ENCODE measurements at regions not wholly inside any gene's neighbourhood (a gene's known extent, or its start where the extent isn't known, plus 50 kb on each side); places are given as distances from the start of the nearest gene placed in this dataset.

DNA sequence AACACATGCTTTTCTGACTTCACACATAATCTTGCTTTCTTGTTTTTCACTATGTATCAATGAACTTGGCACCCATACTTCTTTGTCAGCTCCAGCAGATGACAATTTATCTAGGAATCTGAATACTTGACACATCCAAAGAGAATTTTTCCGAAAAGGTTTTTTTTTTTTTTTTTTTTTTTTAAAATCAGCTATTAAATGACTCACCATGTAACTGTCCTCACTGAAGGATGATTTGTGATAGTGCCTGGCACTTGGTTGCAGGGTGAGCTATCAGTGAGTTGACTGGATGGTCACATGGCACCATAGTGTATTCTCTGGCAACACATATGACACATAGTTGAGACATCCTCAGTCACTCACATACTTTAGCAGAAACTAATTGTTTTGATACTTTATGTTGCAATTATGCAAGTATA lies 133.4 kb upstream of the E2F8 start:
- no peak overlapping the region for H3K27ac ChIP-seq (ENCODE audit: low read depth)
- no peak overlapping the region for H3K4me3 ChIP-seq
- DNase-seq (ENCODE audit: low spot score) (no peak), ATAC-seq (no peak)
- H3K9me2 ChIP-seq (ENCODE audit: insufficient read depth), result peaks cover 8% of the 10 kb centered on the region; the same call in 1 of the 2 replicates
- no peaks in the 10 kb centered on the region for H4K20me1 ChIP-seq (replicated peaks; ENCODE audit: insufficient read depth)
- TF ChIP-seq, protein P1, sequence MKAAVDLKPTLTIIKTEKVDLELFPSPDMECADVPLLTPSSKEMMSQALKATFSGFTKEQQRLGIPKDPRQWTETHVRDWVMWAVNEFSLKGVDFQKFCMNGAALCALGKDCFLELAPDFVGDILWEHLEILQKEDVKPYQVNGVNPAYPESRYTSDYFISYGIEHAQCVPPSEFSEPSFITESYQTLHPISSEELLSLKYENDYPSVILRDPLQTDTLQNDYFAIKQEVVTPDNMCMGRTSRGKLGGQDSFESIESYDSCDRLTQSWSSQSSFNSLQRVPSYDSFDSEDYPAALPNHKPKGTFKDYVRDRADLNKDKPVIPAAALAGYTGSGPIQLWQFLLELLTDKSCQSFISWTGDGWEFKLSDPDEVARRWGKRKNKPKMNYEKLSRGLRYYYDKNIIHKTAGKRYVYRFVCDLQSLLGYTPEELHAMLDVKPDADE (IDR thresholded peaks at IDR 0.05), result no peak
- no peak for TF ChIP-seq ZNF331 (CRISPR knock-in tag; IDR thresholded peaks at IDR 0.05; ENCODE audit: low read depth)
- TF ChIP-seq, protein P2, sequence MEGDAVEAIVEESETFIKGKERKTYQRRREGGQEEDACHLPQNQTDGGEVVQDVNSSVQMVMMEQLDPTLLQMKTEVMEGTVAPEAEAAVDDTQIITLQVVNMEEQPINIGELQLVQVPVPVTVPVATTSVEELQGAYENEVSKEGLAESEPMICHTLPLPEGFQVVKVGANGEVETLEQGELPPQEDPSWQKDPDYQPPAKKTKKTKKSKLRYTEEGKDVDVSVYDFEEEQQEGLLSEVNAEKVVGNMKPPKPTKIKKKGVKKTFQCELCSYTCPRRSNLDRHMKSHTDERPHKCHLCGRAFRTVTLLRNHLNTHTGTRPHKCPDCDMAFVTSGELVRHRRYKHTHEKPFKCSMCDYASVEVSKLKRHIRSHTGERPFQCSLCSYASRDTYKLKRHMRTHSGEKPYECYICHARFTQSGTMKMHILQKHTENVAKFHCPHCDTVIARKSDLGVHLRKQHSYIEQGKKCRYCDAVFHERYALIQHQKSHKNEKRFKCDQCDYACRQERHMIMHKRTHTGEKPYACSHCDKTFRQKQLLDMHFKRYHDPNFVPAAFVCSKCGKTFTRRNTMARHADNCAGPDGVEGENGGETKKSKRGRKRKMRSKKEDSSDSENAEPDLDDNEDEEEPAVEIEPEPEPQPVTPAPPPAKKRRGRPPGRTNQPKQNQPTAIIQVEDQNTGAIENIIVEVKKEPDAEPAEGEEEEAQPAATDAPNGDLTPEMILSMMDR (conservative IDR thresholded peaks at IDR 0.05; ENCODE audit: low read depth in 2 of 2), result no peak
- no peak for TF ChIP-seq POLR2AphosphoS5 (IDR thresholded peaks at IDR 0.05; ENCODE audit: low read depth)
- TF ChIP-seq, protein P3, sequence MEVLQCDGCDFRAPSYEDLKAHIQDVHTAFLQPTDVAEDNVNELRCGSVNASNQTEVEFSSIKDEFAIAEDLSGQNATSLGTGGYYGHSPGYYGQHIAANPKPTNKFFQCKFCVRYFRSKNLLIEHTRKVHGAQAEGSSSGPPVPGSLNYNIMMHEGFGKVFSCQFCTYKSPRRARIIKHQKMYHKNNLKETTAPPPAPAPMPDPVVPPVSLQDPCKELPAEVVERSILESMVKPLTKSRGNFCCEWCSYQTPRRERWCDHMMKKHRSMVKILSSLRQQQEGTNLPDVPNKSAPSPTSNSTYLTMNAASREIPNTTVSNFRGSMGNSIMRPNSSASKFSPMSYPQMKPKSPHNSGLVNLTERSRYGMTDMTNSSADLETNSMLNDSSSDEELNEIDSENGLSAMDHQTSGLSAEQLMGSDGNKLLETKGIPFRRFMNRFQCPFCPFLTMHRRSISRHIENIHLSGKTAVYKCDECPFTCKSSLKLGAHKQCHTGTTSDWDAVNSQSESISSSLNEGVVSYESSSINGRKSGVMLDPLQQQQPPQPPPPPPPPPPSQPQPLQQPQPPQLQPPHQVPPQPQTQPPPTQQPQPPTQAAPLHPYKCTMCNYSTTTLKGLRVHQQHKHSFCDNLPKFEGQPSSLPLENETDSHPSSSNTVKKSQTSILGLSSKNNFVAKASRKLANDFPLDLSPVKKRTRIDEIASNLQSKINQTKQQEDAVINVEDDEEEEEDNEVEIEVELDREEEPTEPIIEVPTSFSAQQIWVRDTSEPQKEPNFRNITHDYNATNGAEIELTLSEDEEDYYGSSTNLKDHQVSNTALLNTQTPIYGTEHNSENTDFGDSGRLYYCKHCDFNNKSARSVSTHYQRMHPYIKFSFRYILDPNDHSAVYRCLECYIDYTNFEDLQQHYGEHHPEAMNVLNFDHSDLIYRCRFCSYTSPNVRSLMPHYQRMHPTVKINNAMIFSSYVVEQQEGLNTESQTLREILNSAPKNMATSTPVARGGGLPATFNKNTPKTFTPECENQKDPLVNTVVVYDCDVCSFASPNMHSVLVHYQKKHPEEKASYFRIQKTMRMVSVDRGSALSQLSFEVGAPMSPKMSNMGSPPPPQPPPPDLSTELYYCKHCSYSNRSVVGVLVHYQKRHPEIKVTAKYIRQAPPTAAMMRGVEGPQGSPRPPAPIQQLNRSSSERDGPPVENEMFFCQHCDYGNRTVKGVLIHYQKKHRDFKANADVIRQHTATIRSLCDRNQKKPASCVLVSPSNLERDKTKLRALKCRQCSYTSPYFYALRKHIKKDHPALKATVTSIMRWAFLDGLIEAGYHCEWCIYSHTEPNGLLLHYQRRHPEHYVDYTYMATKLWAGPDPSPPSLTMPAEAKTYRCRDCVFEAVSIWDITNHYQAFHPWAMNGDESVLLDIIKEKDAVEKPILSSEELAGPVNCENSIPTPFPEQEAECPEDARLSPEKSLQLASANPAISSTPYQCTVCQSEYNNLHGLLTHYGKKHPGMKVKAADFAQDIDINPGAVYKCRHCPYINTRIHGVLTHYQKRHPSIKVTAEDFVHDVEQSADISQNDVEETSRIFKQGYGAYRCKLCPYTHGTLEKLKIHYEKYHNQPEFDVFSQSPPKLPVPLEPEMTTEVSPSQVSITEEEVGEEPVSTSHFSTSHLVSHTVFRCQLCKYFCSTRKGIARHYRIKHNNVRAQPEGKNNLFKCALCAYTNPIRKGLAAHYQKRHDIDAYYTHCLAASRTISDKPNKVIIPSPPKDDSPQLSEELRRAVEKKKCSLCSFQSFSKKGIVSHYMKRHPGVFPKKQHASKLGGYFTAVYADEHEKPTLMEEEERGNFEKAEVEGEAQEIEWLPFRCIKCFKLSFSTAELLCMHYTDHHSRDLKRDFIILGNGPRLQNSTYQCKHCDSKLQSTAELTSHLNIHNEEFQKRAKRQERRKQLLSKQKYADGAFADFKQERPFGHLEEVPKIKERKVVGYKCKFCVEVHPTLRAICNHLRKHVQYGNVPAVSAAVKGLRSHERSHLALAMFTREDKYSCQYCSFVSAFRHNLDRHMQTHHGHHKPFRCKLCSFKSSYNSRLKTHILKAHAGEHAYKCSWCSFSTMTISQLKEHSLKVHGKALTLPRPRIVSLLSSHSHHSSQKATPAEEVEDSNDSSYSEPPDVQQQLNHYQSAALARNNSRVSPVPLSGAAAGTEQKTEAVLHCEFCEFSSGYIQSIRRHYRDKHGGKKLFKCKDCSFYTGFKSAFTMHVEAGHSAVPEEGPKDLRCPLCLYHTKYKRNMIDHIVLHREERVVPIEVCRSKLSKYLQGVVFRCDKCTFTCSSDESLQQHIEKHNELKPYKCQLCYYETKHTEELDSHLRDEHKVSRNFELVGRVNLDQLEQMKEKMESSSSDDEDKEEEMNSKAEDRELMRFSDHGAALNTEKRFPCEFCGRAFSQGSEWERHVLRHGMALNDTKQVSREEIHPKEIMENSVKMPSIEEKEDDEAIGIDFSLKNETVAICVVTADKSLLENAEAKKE (CRISPR knock-in tag; IDR thresholded peaks at IDR 0.05), result no peak
- no peak for TF ChIP-seq EZH2phosphoT487 (IDR thresholded peaks at IDR 0.05; ENCODE audit: unreplicated experiment)
- TF ChIP-seq NANOG (IDR thresholded peaks at IDR 0.05; ENCODE audit: borderline replicate concordance), result no peak
- TF ChIP-seq, protein P4, sequence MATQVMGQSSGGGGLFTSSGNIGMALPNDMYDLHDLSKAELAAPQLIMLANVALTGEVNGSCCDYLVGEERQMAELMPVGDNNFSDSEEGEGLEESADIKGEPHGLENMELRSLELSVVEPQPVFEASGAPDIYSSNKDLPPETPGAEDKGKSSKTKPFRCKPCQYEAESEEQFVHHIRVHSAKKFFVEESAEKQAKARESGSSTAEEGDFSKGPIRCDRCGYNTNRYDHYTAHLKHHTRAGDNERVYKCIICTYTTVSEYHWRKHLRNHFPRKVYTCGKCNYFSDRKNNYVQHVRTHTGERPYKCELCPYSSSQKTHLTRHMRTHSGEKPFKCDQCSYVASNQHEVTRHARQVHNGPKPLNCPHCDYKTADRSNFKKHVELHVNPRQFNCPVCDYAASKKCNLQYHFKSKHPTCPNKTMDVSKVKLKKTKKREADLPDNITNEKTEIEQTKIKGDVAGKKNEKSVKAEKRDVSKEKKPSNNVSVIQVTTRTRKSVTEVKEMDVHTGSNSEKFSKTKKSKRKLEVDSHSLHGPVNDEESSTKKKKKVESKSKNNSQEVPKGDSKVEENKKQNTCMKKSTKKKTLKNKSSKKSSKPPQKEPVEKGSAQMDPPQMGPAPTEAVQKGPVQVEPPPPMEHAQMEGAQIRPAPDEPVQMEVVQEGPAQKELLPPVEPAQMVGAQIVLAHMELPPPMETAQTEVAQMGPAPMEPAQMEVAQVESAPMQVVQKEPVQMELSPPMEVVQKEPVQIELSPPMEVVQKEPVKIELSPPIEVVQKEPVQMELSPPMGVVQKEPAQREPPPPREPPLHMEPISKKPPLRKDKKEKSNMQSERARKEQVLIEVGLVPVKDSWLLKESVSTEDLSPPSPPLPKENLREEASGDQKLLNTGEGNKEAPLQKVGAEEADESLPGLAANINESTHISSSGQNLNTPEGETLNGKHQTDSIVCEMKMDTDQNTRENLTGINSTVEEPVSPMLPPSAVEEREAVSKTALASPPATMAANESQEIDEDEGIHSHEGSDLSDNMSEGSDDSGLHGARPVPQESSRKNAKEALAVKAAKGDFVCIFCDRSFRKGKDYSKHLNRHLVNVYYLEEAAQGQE (IDR thresholded peaks at IDR 0.05; ENCODE audit: unreplicated experiment), result no peak
- no peak overlapping the region for H2AFZ ChIP-seq
- Mint-ChIP-seq H3K36me3 (ENCODE audit: low read depth) (no peaks in the 10 kb centered on the region), H3K27ac (no peak overlapping the region), H3K4me3 (no peak overlapping the region), H3K4me1 (peaks cover 3% of the 10 kb centered on the region; the same call in 1 of the 3 replicates), H3K9me3 (no peaks in the 10 kb centered on the region), H3K27me3 (ENCODE audit: insufficient read depth, low read depth, poor library complexity) (peaks cover 7% of the 10 kb centered on the region)
- no peaks in the 10 kb centered on the region for H3K27me3 ChIP-seq (ENCODE audit: insufficient read depth)
- no peaks in the 10 kb centered on the region for H3K36me3 ChIP-seq (ENCODE audit: insufficient read depth)
- H3K4me1 ChIP-seq (ENCODE audit: insufficient read depth), result no peaks in the 10 kb centered on the region
- no peaks in the 10 kb centered on the region for H3K79me2 ChIP-seq (replicated peaks; ENCODE audit: insufficient read depth)
- H3K4me2 ChIP-seq, result no peak overlapping the region
- no peaks in the 10 kb centered on the region for H3F3A ChIP-seq (replicated peaks; ENCODE audit: low read depth)
